ENCODE measurements at regions not wholly inside any gene's neighbourhood (a gene's known extent, or its start where the extent isn't known, plus 50 kb on each side); places are given as distances from the start of the nearest gene placed in this dataset.

GRCh38 chr16:52611817-52612673 is 65.1 kb upstream of the TOX3 start:
- no peak overlapping the region for H3K27ac Mint-ChIP-seq
- no peak overlapping the region for H3K4me3 Mint-ChIP-seq
- H3K27me3 Mint-ChIP-seq, result no peaks in the 10 kb centered on the region
- no peaks in the 10 kb centered on the region for H3K4me1 Mint-ChIP-seq
- no peak for DNase-seq
- peaks cover 3% of the 10 kb centered on the region for H3K9me3 Mint-ChIP-seq
- CTCF ChIA-PET, result no interaction called here
- H3K36me3 Mint-ChIP-seq, result no peaks in the 10 kb centered on the region

GRCh38 chr16:52603015-52603414 is 56.1 kb upstream of the TOX3 start:
- no peaks in the 10 kb centered on the region for H3K4me1 Mint-ChIP-seq
- H3K9me3 Mint-ChIP-seq, result no peaks in the 10 kb centered on the region
- H3K4me3 Mint-ChIP-seq, result no peak overlapping the region
- H3K27ac Mint-ChIP-seq, result no peak overlapping the region
- DNase-seq, result no peak
- no peaks in the 10 kb centered on the region for H3K36me3 Mint-ChIP-seq
- CTCF ChIA-PET, result no interaction called here
- H3K27me3 Mint-ChIP-seq, result no peaks in the 10 kb centered on the region

- CTCF ChIA-PET, result no interaction called here
- no peak for DNase-seq
- no peak overlapping the region for H3K4me3 Mint-ChIP-seq
- no peaks in the 10 kb centered on the region for H3K9me3 Mint-ChIP-seq
- no peak overlapping the region for H3K27ac Mint-ChIP-seq
- no peaks in the 10 kb centered on the region for H3K36me3 Mint-ChIP-seq
- no peaks in the 10 kb centered on the region for H3K27me3 Mint-ChIP-seq
- no peaks in the 10 kb centered on the region for H3K4me1 Mint-ChIP-seq
Observed at GRCh38 chr16:52597772-52598483, 51.0 kb upstream of the TOX3 start.

- H3K27me3 Mint-ChIP-seq, result no peaks in the 10 kb centered on the region
- CTCF ChIA-PET, result no interaction called here
- no peak for DNase-seq
- no peaks in the 10 kb centered on the region for H3K36me3 Mint-ChIP-seq
- H3K27ac Mint-ChIP-seq, result no peak overlapping the region
- H3K4me3 Mint-ChIP-seq, result no peak overlapping the region
- H3K9me3 Mint-ChIP-seq, result no peaks in the 10 kb centered on the region
- H3K4me1 Mint-ChIP-seq, result no peaks in the 10 kb centered on the region
Observed at GRCh38 chr16:52597073-52597771, 50.3 kb upstream of the TOX3 start.

Measured in activated naive CD4-positive, alpha-beta T cell treated with anti-CD3 and anti-CD28 coated beads, Interleukin-2, amount 10 ng/mL, durations not matched to agents 7 days and 5 days (primary cell).